Uterus (tissue), 3 donors: ENCODE measurements at regions not wholly inside any gene's neighbourhood (a gene's known extent, or its start where the extent isn't known, plus 50 kb on each side); places are given as distances from the start of the nearest gene placed in this dataset.

Experiments used
- DNase-seq, 2 donors: peaks; one replicate each; pipeline ENCODE4 v3.0.0-alpha.2; 2019 to 2020
- H3K27ac ChIP-seq, 2 donors: fragments of 200-600 bp; sonication (generic); 1 replicate in 1 of 2; 2 replicates in 1 of 2; pipeline ENCODE4 v1.5.1; 2016 to 2018
- H3K27me3 ChIP-seq, 2 donors: fragments of 200-600 bp; sonication (generic); one replicate each; pipeline ENCODE4 v1.5.1; 2018 to 2019; ENCODE audit warnings: control low read depth in 1 of 2
- H3K36me3 ChIP-seq, 2 donors: fragments of 200-600 bp; sonication (generic); one replicate each; pipeline ENCODE4 v1.5.1; 2019; ENCODE audit warnings: control low read depth in 1 of 2
- H3K4me1 ChIP-seq, 2 donors: fragments of 200-600 bp; sonication (generic); one replicate each; pipeline ENCODE4 v1.5.1; 2018 to 2019; ENCODE audit warnings: control low read depth in 1 of 2
- H3K4me3 ChIP-seq, 2 donors: fragments of 200-600 bp; sonication (generic); 1 replicate in 1 of 2; 2 replicates in 1 of 2; pipeline ENCODE4 v1.5.1; 2018 to 2019; ENCODE audit warnings: mild to moderate bottlenecking in 1 of 2
- H3K9me3 ChIP-seq, 2 donors: fragments of 200-600 bp; sonication (generic); one replicate each; pipeline ENCODE4 v1.5.1; 2019; ENCODE audit warnings: control low read depth in 1 of 2
- CTCF ChIP-seq, 4 experiments: fragments of 200-600 bp in 2 of 4; fragments of 450-650 bp in 2 of 4; sonication (generic) in 2 of 4; IDR thresholded peaks; one replicate each; pipeline ENCODE4 v1.5.1; 2016 to 2019; ENCODE audit warnings: antibody characterized with exemption in 4 of 4, mild to moderate bottlenecking in 2 of 4, moderate library complexity in 1 of 4
- POLR2A ChIP-seq, 2 donors: fragments of 450-650 bp; IDR thresholded peaks; one replicate each; pipeline ENCODE4 v1.6.1; 2016; ENCODE audit warnings: antibody characterized with exemption in 2 of 2, mild to moderate bottlenecking in 1 of 2, moderate library complexity in 1 of 2
- intact Hi-C: fragments of 100-400 bp; cut with DNase I; formaldehyde crosslinking; loops from one replicate; pipeline ENCODE4 v1.15.1; 2023; ENCODE audit warnings: low total_unique reads
- donor health status: DM: yes; HTN: yes; CAD: no.

GRCh38 chrX:94511564-94511963 is 837.6 kb downstream of the FAM133A start:
- H3K36me3 ChIP-seq, result no peaks in the 10 kb centered on the region
- no peaks in the 10 kb centered on the region for H3K9me3 ChIP-seq
- H3K4me3 ChIP-seq, result no peak overlapping the region
- H3K27me3 ChIP-seq, result no peaks in the 10 kb centered on the region
- no peaks in the 10 kb centered on the region for H3K4me1 ChIP-seq
- TF ChIP-seq POLR2A (IDR thresholded peaks at IDR 0.05) (no peak), CTCF (IDR thresholded peaks at IDR 0.05) (no peak)
- H3K27ac ChIP-seq, result no peak overlapping the region
- intact Hi-C loops, result no loop called here
- DNase-seq, result no peak

- Histone ChIP-seq H3K27ac (no peak overlapping the region), H3K4me1 (no peaks in the 10 kb centered on the region), H3K27me3 (no peaks in the 10 kb centered on the region), H3K9me3 (no peaks in the 10 kb centered on the region), H3K4me3 (no peak overlapping the region), H3K36me3 (no peaks in the 10 kb centered on the region)
- no peak for DNase-seq
- intact Hi-C loops, result no loop called here
- no peak for TF ChIP-seq CTCF (IDR thresholded peaks at IDR 0.05)
- no peak for TF ChIP-seq POLR2A (IDR thresholded peaks at IDR 0.05)
These were observed 841.0 kb downstream of the FAM133A start for GRCh38 chrX:94515009-94515408.

DNA sequence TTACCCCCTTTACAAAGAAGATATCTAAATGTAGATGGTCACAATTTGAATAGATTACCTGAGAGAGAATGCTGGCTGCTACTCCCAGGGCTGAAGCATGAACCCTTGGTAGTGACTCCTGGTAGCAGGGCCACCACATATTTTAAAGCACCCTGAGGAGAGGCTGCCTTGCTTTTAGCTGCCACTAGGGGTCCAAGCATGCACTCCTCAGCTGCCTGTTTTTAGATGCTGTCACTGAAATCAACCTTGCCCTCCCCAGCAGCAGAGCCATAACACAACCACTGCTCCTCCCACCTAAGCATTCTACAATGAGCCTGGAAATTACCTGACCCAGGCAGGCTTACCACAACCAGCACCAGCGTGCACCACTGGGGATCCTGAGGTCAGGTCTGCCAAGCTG is 850.9 kb downstream of the FAM133A start:
- Histone ChIP-seq H3K9me3 (no peaks in the 10 kb centered on the region), H3K36me3 (no peaks in the 10 kb centered on the region), H3K27me3 (peaks cover 0 to 4% of the 10 kb centered on the region in 2 donors), H3K27ac (no peak overlapping the region), H3K4me1 (no peaks in the 10 kb centered on the region), H3K4me3 (no peak overlapping the region)
- intact Hi-C loops, result no loop called here
- DNase-seq, result no peak
- TF ChIP-seq CTCF (IDR thresholded peaks at IDR 0.05) (no peak), POLR2A (IDR thresholded peaks at IDR 0.05) (no peak)

DNA sequence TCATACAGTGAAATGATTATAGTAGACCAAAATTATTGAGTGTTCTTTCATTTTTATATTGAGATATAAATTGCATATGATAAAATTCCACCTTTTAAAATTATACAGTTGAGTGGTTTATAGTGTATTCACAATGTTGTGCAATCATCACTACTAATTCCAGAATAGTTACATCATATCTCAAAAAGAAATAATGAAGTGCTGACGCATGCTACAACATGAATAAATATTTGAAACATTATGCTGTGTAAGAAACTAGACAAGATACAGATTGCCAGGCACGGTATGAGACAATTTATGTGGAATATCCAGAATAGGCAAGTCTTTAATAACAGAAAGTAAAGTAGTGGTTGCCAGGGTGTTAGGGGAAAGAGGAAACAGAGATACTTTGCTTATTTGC is 871.7 kb downstream of the FAM133A start:
- Histone ChIP-seq H3K4me1 (no peaks in the 10 kb centered on the region), H3K9me3 (no peaks in the 10 kb centered on the region), H3K36me3 (no peaks in the 10 kb centered on the region), H3K4me3 (no peak overlapping the region), H3K27ac (no peak overlapping the region), H3K27me3 (peaks cover 0 to 3% of the 10 kb centered on the region in 2 donors)
- intact Hi-C loops, result no loop called here
- TF ChIP-seq CTCF (IDR thresholded peaks at IDR 0.05) (no peak), POLR2A (IDR thresholded peaks at IDR 0.05) (no peak)
- no peak for DNase-seq

DNA sequence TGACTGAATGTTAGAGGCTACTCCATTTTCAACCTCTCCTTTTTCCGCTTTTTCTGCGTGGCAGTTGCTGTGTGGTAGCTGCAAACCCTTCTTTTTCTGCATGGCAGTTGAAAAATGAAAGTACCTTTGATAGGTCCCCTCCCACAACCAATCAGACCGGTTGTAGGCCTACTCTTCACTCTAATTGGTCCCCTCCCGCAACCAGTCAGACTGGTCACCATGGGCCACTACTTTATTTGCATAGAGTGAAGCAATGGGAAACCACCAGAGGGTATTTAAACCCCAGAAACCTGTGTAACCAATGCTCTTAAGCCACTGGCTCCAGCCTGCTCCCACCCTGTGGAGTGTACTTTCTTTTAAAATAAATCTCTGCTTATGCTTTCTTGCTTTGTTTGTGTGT is 877.8 kb downstream of the FAM133A start:
- intact Hi-C loops, result no loop called here
- DNase-seq, result no peak
- Histone ChIP-seq H3K36me3 (no peaks in the 10 kb centered on the region), H3K27ac (no peak overlapping the region), H3K27me3 (peaks cover 0 to 3% of the 10 kb centered on the region in 2 donors), H3K4me3 (no peak overlapping the region), H3K9me3 (no peaks in the 10 kb centered on the region), H3K4me1 (no peaks in the 10 kb centered on the region)
- no peak for TF ChIP-seq POLR2A (IDR thresholded peaks at IDR 0.05)
- TF ChIP-seq CTCF (IDR thresholded peaks at IDR 0.05), result no peak
